Lower leg skin (tissue), 3 donors: ENCODE measurements at regions not wholly inside any gene's neighbourhood (a gene's known extent, or its start where the extent isn't known, plus 50 kb on each side); places are given as distances from the start of the nearest gene placed in this dataset.

Source experiments
- POLR2A ChIP-seq, 2 donors: fragments of 450-650 bp; IDR thresholded peaks; one replicate each; pipeline ENCODE4 v1.6.1; 2016 to 2017; ENCODE audit warnings: antibody characterized with exemption in 2 of 2, mild to moderate bottlenecking in 1 of 2, moderate library complexity in 1 of 2
- TF ChIP-seq, protein P1 (sequence below), 3 donors: fragments of 450-650 bp; IDR thresholded peaks; one replicate each; pipeline ENCODE4 v1.5.1; 2016; ENCODE audit warnings: antibody characterized with exemption in 3 of 3, mild to moderate bottlenecking in 3 of 3, moderate library complexity in 2 of 3

DNA sequence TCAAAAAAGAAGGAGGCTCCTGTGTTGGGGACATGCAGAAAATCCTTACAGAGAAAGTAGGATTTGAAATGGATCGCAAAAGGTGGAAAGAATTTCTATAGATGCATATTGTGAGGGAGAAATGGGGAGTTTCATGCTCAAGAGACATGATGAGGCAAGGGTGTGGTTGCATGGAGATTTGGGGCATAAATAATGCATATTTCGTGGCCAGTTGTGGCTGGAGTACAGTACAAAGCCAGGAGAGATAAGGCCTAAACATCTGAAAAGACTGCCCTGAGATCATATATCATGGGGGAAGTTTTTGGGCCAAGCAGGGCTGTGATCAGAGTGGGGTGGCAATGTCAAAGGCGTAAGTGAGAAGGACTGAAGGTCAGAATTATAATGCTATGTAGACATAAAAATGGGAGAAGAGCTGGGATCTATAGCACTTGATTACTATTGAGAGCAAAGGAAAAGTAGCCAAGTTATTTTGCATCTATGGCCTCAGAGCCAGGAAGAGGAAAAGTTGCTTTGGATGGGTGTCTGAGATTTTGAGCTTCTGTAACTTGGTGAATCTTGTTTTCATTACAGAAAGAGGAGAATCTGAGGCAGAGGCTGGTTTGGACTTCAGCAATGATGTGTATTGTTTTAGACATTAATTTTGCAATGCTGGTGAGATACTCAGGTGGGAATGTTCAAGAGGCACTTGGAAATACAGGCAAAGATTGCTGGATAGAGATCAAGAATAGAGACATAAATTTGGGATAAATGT lies 166.6 kb downstream of the INHBA start:
- TF ChIP-seq, protein P1, sequence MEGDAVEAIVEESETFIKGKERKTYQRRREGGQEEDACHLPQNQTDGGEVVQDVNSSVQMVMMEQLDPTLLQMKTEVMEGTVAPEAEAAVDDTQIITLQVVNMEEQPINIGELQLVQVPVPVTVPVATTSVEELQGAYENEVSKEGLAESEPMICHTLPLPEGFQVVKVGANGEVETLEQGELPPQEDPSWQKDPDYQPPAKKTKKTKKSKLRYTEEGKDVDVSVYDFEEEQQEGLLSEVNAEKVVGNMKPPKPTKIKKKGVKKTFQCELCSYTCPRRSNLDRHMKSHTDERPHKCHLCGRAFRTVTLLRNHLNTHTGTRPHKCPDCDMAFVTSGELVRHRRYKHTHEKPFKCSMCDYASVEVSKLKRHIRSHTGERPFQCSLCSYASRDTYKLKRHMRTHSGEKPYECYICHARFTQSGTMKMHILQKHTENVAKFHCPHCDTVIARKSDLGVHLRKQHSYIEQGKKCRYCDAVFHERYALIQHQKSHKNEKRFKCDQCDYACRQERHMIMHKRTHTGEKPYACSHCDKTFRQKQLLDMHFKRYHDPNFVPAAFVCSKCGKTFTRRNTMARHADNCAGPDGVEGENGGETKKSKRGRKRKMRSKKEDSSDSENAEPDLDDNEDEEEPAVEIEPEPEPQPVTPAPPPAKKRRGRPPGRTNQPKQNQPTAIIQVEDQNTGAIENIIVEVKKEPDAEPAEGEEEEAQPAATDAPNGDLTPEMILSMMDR (IDR thresholded peaks at IDR 0.05) = no peak
- no peak for TF ChIP-seq POLR2A (IDR thresholded peaks at IDR 0.05)
